SK-N-SH (cell line): ENCODE measurements at regions not wholly inside any gene's neighbourhood (a gene's known extent, or its start where the extent isn't known, plus 50 kb on each side); places are given as distances from the start of the nearest gene placed in this dataset.

Experiments used
- CTCF ChIA-PET: fragments of 300-600, 350-600 bp; formaldehyde crosslinking; extraction: SDS; loops from one replicate; lab custom pipeline; 2021; lab: Yijun Ruan, JAX
- POLR2A ChIA-PET: fragments of 350-600 bp; sonication (Branson Sonifier 250); formaldehyde crosslinking; extraction: SDS; loops from one replicate; lab custom pipeline; 2020; ENCODE audit warnings: antibody characterized with exemption, inconsistent platforms; lab: Yijun Ruan, JAX
- DNase-seq: peaks from one replicate; pipeline ENCODE4 v3.0.0; 2012
- H2AFZ ChIP-seq: fragments of 200-600 bp; sonication (generic); 2 replicates; pipeline ENCODE4 v1.8.1; 2016; ENCODE audit warnings: antibody characterized with exemption, mild to moderate bottlenecking, low read depth
- H3F3A ChIP-seq: fragments of 200-600 bp; sonication (generic); replicated peaks from 2 replicates; pipeline ENCODE3; 2016; ENCODE audit warnings: antibody characterized with exemption, mild to moderate bottlenecking; ENCODE audit not compliant: insufficient read depth
- H3K27ac ChIP-seq, 2 experiments: fragments of 200-500 bp in 1 of 2; fragments of 200-600 bp in 1 of 2; sonication (Bioruptor generic) in 1 of 2; sonication (generic), shearing (Covaris generic) in 1 of 2; 2 replicates each; pipeline versions ENCODE4 v1.5.1 to v1.6.1; 2014 to 2016; ENCODE audit warnings: low read depth in 2 of 2, inconsistent platforms in 1 of 2, low read length in 1 of 2, mild to moderate bottlenecking in 1 of 2, mixed read lengths in 1 of 2
- H3K27me3 ChIP-seq: fragments of 200-600 bp; sonication (generic), shearing (Covaris generic); 2 replicates; pipeline ENCODE4 v1.6.1; 2016; ENCODE audit warnings: mixed run types; ENCODE audit not compliant: insufficient read depth
- H3K36me3 ChIP-seq, 2 experiments: fragments of 200-500 bp in 1 of 2; fragments of 200-600 bp in 1 of 2; sonication (Bioruptor generic) in 1 of 2; sonication (generic) in 1 of 2; replicated peaks in 1 of 2; 2 replicates each; pipeline versions ENCODE3 to v1.5.1; 2014 to 2016; ENCODE audit warnings: low read length in 1 of 2, mild to moderate bottlenecking in 1 of 2; ENCODE audit not compliant: insufficient read depth in 2 of 2, control insufficient read depth in 1 of 2
- H3K4me1 ChIP-seq, 2 experiments: fragments of 200-500 bp in 1 of 2; fragments of 200-600 bp in 1 of 2; sonication (Bioruptor generic) in 1 of 2; sonication (generic), shearing (Covaris generic) in 1 of 2; 2 replicates each; pipeline versions ENCODE4 v1.5.1 to v1.6.1; 2014 to 2016; ENCODE audit warnings: low read depth in 1 of 2, low read length in 1 of 2, mixed run types in 1 of 2; ENCODE audit not compliant: insufficient read depth in 2 of 2, control insufficient read depth in 1 of 2
- H3K4me2 ChIP-seq: fragments of 200-600 bp; sonication (generic), shearing (Covaris generic); 2 replicates; pipeline ENCODE4 v1.6.1; 2017; ENCODE audit warnings: mixed run types
- H3K4me3 ChIP-seq, 2 experiments: fragments of 200-500 bp in 1 of 2; fragments of 200-600 bp in 1 of 2; sonication (Bioruptor generic) in 1 of 2; sonication (generic), shearing (Covaris generic) in 1 of 2; 2 replicates each; pipeline versions ENCODE4 v1.5.1 to v1.8.1; 2014 to 2016; ENCODE audit warnings: low read depth in 2 of 2, inconsistent platforms in 1 of 2, low read length in 1 of 2, mild to moderate bottlenecking in 1 of 2, mixed read lengths in 1 of 2, moderate library complexity in 1 of 2
- H3K79me2 ChIP-seq: fragments of 200-600 bp; sonication (generic); 2 replicates; pipeline ENCODE4 v1.8.1; 2017; ENCODE audit warnings: mild to moderate bottlenecking; ENCODE audit not compliant: insufficient read depth
- H3K9ac ChIP-seq: fragments of 200-600 bp; sonication (generic); 2 replicates; pipeline ENCODE4 v1.6.1; 2017; ENCODE audit warnings: mixed run types
- H3K9me2 ChIP-seq: fragments of 200-600 bp; sonication (generic); 2 replicates; pipeline ENCODE4 v1.6.1; 2017; ENCODE audit warnings: mixed run types
- H3K9me3 ChIP-seq: fragments of 200-600 bp; sonication (generic); 2 replicates; pipeline ENCODE4 v1.6.1; 2017; ENCODE audit warnings: mixed run types, mild to moderate bottlenecking, moderate library complexity
- H4K20me1 ChIP-seq: fragments of 200-600 bp; sonication (generic); 2 replicates; pipeline ENCODE4 v1.6.1; 2017; ENCODE audit warnings: mild to moderate bottlenecking, mixed run types; ENCODE audit not compliant: insufficient read depth
- CHD2 ChIP-seq: fragments of 150-350 bp; IDR thresholded peaks from 2 replicates; pipeline ENCODE4 v1.6.1; 2018; ENCODE audit warnings: low read length; ENCODE audit not compliant: partially characterized antibody
- CTCF ChIP-seq: fragments of 200-600 bp; sonication (generic); IDR thresholded peaks from 2 replicates; pipeline ENCODE4 v1.6.1; 2017; ENCODE audit warnings: antibody characterized with exemption, mild to moderate bottlenecking, moderate library complexity
- ELF1 ChIP-seq: IDR thresholded peaks from 2 replicates; pipeline ENCODE4 v1.4.0; 2012
- EP300 ChIP-seq, 2 experiments: IDR thresholded peaks; 2 replicates each; pipeline versions ENCODE4 v1.4.0 to v1.6.1; 2012; ENCODE audit warnings: borderline replicate concordance in 1 of 2, low read depth in 1 of 2, low read length in 1 of 2
- EZH2phosphoT487 ChIP-seq: fragments of 200-600 bp; sonication (generic); IDR thresholded peaks from 2 replicates; pipeline ENCODE4 v1.6.1; 2017; ENCODE audit warnings: low read depth, mixed run types, mild to moderate bottlenecking, antibody characterized with exemption, moderate library complexity, borderline replicate concordance
- FOSL2 ChIP-seq: IDR thresholded peaks from 2 replicates; pipeline ENCODE4 v1.4.0; 2012; ENCODE audit warnings: low read depth, mild to moderate bottlenecking, moderate library complexity, borderline replicate concordance
- FOXM1 ChIP-seq: IDR thresholded peaks from 2 replicates; pipeline ENCODE4 v1.4.0; 2012; ENCODE audit warnings: low read depth, mild to moderate bottlenecking
- GABPA ChIP-seq: IDR thresholded peaks from 2 replicates; pipeline ENCODE4 v1.4.0; 2012; ENCODE audit warnings: low read depth, mild to moderate bottlenecking
- GATA2 ChIP-seq: sonication (generic); formaldehyde crosslinking; IDR thresholded peaks from 2 replicates; pipeline ENCODE4 v1.5.0; 2020; ENCODE audit warnings: mild to moderate bottlenecking, missing genetic modification reagents
- JUND ChIP-seq: IDR thresholded peaks from 2 replicates; pipeline ENCODE4 v1.4.0; 2012
- MAX ChIP-seq: IDR thresholded peaks from 2 replicates; pipeline ENCODE4 v1.4.0; 2012; ENCODE audit warnings: low read depth
- MEF2A ChIP-seq: IDR thresholded peaks from 2 replicates; pipeline ENCODE4 v1.4.0; 2012; ENCODE audit warnings: low read depth, borderline replicate concordance
- NFIC ChIP-seq: IDR thresholded peaks from 2 replicates; pipeline ENCODE4 v1.4.0; 2012; ENCODE audit warnings: borderline replicate concordance
- PBX3 ChIP-seq: IDR thresholded peaks from 2 replicates; pipeline ENCODE4; 2012
- POLR2AphosphoS5 ChIP-seq: IDR thresholded peaks from 2 replicates; pipeline ENCODE4 v1.6.1; 2012; ENCODE audit warnings: low read depth, low read length
- RAD21 ChIP-seq: IDR thresholded peaks from 2 replicates; pipeline ENCODE4 v1.6.1; 2012; ENCODE audit warnings: mild to moderate bottlenecking, low read length
- RFX5 ChIP-seq: IDR thresholded peaks from 2 replicates; pipeline ENCODE4 v1.6.1; 2012; ENCODE audit warnings: mild to moderate bottlenecking, improper control_type of control experiment, low read length
- RXRA ChIP-seq: IDR thresholded peaks from 2 replicates; pipeline ENCODE4 v1.4.0; 2012; ENCODE audit warnings: low read depth, mild to moderate bottlenecking, borderline replicate concordance
- SMC3 ChIP-seq: IDR thresholded peaks from 2 replicates; pipeline ENCODE4 v1.6.1; 2012; ENCODE audit warnings: low read depth, low read length, improper control_type of control experiment
- TAF1 ChIP-seq: IDR thresholded peaks from 2 replicates; pipeline ENCODE4 v1.6.1; 2012; ENCODE audit warnings: low read depth, mild to moderate bottlenecking, low read length, moderate library complexity, borderline replicate concordance
- TCF12 ChIP-seq: IDR thresholded peaks from 2 replicates; pipeline ENCODE4 v1.4.0; 2012
- USF2 ChIP-seq: fragments of 150-350 bp; IDR thresholded peaks from 2 replicates; pipeline ENCODE4 v1.6.1; 2017; ENCODE audit warnings: antibody characterized with exemption, low read length, low read depth, borderline replicate concordance
- YY1 ChIP-seq: IDR thresholded peaks from 2 replicates; pipeline ENCODE4 v1.4.0; 2012; ENCODE audit warnings: low read depth, mild to moderate bottlenecking
- WGBS: methylation state at CpG from one replicate; pipeline ENCODE4 v1.1.6; 2017; ENCODE audit warnings: low lambda C conversion rate; 5-methylcytosine and 5-hydroxymethylcytosine counted together

- CTCF ChIA-PET = interaction anchor here (1.3 kb wide), 1 partner anchor 17 kb away, joined by 3 read pairs; no protein-coding TSS in a partner anchor
- H3K36me3 ChIP-seq = no peaks in the 10 kb centered on the region
- H2AFZ ChIP-seq = no peak overlapping the region
- POLR2A ChIA-PET = no interaction called here
- peak; percentile 84 for TF ChIP-seq TCF12
- TF ChIP-seq CTCF = no peak
- peak; percentile 87 for TF ChIP-seq NFIC
- no peak for TF ChIP-seq RFX5
- TF ChIP-seq RAD21 = peak; percentile 51
- peak in 1 of 2 experiments; percentile 38; a peak in 1 of 4 replicates for TF ChIP-seq EP300 (IDR thresholded peaks at IDR 0.05; ENCODE audit: borderline replicate concordance in 1 of 2, low read depth in 1 of 2, low read length in 1 of 2)
- peak; percentile 63 for TF ChIP-seq PBX3
- TF ChIP-seq MAX = no peak
- TF ChIP-seq CHD2 = peak; percentile 18
- TF ChIP-seq, all 33 proteins: peak for 6
- Histone ChIP-seq H3K9ac (no peak overlapping the region), H3K27ac (peak overlapping the region; percentile 39 to 45; a peak in 2 of 4 replicates), H3F3A (no peaks in the 10 kb centered on the region), H3K79me2 (no peaks in the 10 kb centered on the region), H3K9me3 (no peaks in the 10 kb centered on the region), H4K20me1 (no peaks in the 10 kb centered on the region), H3K27me3 (no peaks in the 10 kb centered on the region), H3K4me3 (no peak overlapping the region), H3K4me1 (peaks cover 0 to 8% of the 10 kb centered on the region in 2 experiments; a peak in 1 of 4 replicates), H3K4me2 (0 out of 2 replicates have a peak overlapping the region, but pooled peaks have one; percentile 11), H3K9me2 (no peaks in the 10 kb centered on the region)
- 0% methylated on average over 1 of the region's 1 CpG for WGBS
- DNase-seq = peak; percentile 46
Measured at GRCh38 chr15:25543196-25543595, 104.4 kb upstream of the UBE3A start.

- no peaks in the 10 kb centered on the region for H3K9me2 ChIP-seq
- H3K27me3 ChIP-seq = no peaks in the 10 kb centered on the region
- no peaks in the 10 kb centered on the region for H3K9me3 ChIP-seq
- H3K4me1 ChIP-seq = peaks cover 0 to 8% of the 10 kb centered on the region in 2 experiments; a peak in 1 of 4 replicates
- no peak overlapping the region for H3K4me3 ChIP-seq
- H3K4me2 ChIP-seq = no peak overlapping the region
- H3F3A ChIP-seq = no peaks in the 10 kb centered on the region
- CTCF ChIA-PET = interaction anchor here (1.1 kb wide), 1 partner anchor 393 kb away, joined by 3 read pairs; no protein-coding TSS in a partner anchor
- H3K79me2 ChIP-seq = no peaks in the 10 kb centered on the region
- H3K36me3 ChIP-seq = no peaks in the 10 kb centered on the region
- POLR2A ChIA-PET = no interaction called here
- no peak for DNase-seq
- H3K9ac ChIP-seq = no peak overlapping the region
- no peaks in the 10 kb centered on the region for H4K20me1 ChIP-seq
- no peak overlapping the region for H3K27ac ChIP-seq
- H2AFZ ChIP-seq = no peak overlapping the region
- no peak for TF ChIP-seq GABPA
- no peak for TF ChIP-seq TCF12
- TF ChIP-seq POLR2AphosphoS5 = no peak
- no peak for TF ChIP-seq EZH2phosphoT487
- TF ChIP-seq FOXM1 = no peak
- TF ChIP-seq ELF1 = no peak
- no peak for TF ChIP-seq SMC3
- no peak for TF ChIP-seq RXRA
- TF ChIP-seq JUND = no peak
- no peak for TF ChIP-seq USF2
- no peak for TF ChIP-seq FOSL2
- TF ChIP-seq MEF2A = no peak
- no peak for TF ChIP-seq TAF1
- no peak for TF ChIP-seq GATA2
- no peak for TF ChIP-seq CTCF
- no peak for TF ChIP-seq RAD21
- no peak for TF ChIP-seq CHD2
- TF ChIP-seq YY1 = no peak
Measured at GRCh38 chr15:25541228-25541627, 102.4 kb upstream of the UBE3A start.
